ENCODE measurements at regions not wholly inside any gene's neighbourhood (a gene's known extent, or its start where the extent isn't known, plus 50 kb on each side); places are given as distances from the start of the nearest gene placed in this dataset.

DNA sequence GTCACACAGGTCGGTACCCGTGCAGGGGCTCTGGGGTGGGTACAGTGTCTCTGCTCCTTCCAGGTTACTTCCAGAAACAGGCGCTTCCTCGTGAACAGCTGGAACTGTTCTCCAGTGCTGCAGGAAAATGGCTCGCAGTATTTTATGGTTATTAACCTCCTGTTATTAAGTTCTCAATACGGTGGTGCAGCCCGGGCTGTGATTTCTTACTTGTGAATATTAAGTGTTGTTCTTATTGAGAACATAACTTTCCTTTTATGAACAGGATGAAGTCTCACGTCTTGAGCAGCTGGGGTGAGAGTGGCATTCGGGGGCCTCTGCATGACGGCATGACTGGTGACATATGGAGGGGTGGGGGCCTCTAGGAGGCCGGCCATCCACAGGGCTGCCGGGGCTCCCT, 430.8 kb downstream of the GLRX3 start:
- no peak for DNase-seq (ENCODE audit: low spot score)
- TF ChIP-seq, protein P1, sequence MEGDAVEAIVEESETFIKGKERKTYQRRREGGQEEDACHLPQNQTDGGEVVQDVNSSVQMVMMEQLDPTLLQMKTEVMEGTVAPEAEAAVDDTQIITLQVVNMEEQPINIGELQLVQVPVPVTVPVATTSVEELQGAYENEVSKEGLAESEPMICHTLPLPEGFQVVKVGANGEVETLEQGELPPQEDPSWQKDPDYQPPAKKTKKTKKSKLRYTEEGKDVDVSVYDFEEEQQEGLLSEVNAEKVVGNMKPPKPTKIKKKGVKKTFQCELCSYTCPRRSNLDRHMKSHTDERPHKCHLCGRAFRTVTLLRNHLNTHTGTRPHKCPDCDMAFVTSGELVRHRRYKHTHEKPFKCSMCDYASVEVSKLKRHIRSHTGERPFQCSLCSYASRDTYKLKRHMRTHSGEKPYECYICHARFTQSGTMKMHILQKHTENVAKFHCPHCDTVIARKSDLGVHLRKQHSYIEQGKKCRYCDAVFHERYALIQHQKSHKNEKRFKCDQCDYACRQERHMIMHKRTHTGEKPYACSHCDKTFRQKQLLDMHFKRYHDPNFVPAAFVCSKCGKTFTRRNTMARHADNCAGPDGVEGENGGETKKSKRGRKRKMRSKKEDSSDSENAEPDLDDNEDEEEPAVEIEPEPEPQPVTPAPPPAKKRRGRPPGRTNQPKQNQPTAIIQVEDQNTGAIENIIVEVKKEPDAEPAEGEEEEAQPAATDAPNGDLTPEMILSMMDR (IDR thresholded peaks at IDR 0.05; ENCODE audit: extremely low read depth, missing control alignments) = no peak

DNA sequence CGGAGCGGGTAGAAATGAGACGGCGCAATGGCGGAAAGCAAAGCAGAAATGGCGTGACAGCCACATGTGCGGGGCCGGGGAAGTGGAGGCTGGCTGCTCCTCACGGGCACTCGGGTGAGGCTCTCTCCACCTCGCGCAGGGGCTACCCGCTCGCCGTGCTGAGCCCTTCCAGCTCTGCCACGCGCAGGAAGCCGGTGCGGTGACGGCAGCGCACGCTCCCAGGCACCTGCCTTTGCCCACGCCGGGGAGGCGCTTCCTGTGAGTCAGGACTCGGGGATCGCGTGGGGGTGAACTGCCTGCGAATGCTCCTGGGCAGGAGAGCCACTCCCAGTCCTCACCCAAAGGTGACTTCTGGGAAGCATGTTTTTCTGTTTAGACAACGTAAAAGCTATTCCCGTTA, 431.2 kb downstream of the GLRX3 start:
- TF ChIP-seq, protein P1 (IDR thresholded peaks at IDR 0.05; ENCODE audit: extremely low read depth, missing control alignments) = no peak
- no peak for DNase-seq (ENCODE audit: low spot score)

DNA sequence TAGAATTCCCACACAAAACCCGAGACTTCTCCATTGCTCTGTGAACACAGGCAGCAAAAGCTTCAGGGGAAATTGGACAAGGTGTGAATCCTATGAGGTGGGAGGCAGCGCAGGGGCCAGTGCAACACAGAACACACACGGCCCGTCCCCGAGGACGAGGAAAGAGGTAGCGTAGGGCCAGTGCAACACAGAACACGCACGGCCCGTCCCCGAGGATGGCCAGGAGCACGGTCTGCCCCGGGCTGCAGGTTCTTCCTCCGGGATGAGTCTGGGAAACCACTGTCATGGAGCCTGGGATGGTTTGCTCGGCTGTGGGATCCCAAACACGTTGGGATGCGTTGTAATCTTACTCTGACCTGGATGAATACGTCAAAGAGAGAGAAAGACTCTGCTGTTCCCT, 432.1 kb downstream of the GLRX3 start:
- DNase-seq (ENCODE audit: low spot score) = no peak
- TF ChIP-seq, protein P1 (IDR thresholded peaks at IDR 0.05; ENCODE audit: extremely low read depth, missing control alignments) = no peak

DNA sequence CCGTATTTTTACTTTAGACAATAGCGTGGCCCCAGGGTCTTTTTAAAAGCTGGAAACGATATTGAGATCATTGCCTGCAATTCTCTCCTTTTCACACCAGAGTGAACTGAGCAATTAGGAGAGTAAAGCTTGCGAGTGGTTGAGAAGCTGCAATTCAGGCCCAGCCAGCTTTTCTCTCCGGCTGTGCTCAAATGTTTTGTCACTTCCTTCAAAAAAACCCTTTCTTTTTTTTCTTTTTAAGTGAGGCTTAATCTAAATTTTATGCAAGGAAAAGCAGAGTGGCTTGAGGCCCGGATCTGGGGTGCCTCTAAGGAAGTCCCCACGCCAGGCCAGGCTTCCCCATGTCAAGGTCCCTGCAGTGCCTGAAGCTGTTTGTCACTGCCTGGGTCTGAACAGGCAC, 433.9 kb downstream of the GLRX3 start:
- no peak for DNase-seq (ENCODE audit: low spot score)
- TF ChIP-seq, protein P1 (IDR thresholded peaks at IDR 0.05; ENCODE audit: extremely low read depth, missing control alignments) = no peak

DNA sequence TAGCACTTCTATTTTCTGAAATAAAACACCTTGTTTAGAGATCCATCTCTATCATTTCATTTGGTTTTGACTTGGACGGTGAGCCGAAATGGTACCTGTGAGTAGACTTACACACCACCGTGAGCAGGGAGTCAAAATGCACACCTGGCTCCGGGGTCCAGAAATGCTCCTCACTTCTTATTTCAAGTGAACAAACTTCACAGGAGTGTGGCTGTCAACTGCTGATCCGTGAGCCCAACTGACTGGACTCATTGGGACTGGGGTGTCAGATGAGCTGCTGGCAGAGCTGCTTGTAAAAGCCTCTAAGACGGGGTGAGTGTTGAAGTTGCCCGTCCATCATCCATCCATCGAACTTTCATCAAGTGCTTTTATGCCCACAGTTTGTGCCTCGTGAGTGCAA, 435.5 kb downstream of the GLRX3 start:
- DNase-seq (ENCODE audit: low spot score) = no peak
- TF ChIP-seq, protein P1 (IDR thresholded peaks at IDR 0.05; ENCODE audit: extremely low read depth, missing control alignments) = no peak

DNA sequence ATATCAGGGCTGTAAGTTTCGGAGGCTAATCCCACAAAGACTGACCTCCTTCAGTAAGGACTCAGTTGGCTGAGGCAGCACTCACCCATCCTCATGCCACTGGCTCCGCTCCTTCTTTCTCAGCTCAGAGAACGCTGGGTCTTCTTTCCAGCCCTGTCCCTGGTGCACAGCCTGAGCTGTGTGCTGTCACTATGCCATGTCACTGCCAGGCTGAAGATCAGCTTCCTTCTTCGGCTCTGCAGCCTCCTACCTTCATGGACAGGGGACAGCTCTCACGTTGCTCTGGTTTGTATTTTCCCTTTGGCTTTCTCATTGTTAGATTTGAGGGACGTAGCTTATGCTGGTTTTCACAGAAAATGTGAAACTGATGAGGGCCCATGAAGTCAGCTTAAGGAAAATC, 437.3 kb downstream of the GLRX3 start:
- TF ChIP-seq, protein P1 (IDR thresholded peaks at IDR 0.05; ENCODE audit: extremely low read depth, missing control alignments) = no peak
- DNase-seq (ENCODE audit: low spot score) = no peak

DNA sequence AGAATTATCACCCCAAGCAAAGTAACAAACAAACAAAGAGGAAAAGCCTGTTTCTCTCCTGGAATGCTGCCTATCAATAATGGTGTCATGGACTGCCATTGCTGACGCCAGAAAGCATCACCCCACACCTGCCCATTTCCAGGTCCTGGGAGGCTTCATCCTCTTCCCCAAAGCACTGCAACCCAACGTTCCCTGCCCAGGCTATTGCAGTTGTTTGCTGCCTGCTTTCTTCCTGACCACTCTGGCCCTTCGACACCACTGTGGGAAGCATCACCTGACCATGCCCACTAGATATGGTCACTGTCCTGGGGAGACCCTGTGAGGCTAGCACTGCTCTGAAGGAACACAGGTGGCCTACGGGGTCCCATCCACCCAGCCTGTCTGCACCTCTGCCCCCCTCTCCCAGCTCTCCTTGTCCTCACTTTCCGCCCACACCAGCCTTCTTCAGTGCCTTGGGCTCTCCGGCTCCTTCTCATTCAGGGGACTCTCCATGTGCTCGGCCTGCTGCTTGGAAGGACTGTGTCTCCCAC, 439.6 kb downstream of the GLRX3 start:
- TF ChIP-seq, protein P1 (IDR thresholded peaks at IDR 0.05; ENCODE audit: extremely low read depth, missing control alignments) = no peak
- no peak for DNase-seq (ENCODE audit: low spot score)
